CD4-positive, alpha-beta T cell treated with Interleukin-21 for 1 hour (primary cell): ENCODE measurements at regions not wholly inside any gene's neighbourhood (a gene's known extent, or its start where the extent isn't known, plus 50 kb on each side); places are given as distances from the start of the nearest gene placed in this dataset.
"Not testable (repeated sequence)": the region's sequence is repeated elsewhere in the genome, so short reads cannot be mapped to it uniquely, and the experiment has no call there.

Experiments used
- DNase-seq: peaks from one replicate; pipeline ENCODE4 v3.0.0-alpha.2; 2020

DNA sequence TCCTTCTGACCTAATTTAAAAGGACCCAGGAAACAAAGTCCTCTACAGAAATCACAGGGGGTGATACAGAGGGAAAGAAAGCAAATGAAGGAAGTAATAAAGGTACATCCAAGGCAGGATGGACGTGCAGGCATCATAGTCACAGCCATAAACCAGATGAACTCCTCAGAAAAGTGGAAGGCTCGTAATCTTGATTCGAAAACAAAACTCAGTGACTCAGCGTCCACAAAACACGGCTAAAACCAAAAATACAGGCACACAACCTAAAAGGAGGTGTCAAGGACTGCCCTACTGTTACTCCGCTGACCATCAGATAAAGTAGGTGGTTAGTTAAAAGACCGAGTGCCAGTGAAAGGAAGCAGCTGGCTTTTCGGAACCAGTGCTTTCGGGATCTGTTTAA is 81.5 kb downstream of the TRIM69 start:
- not testable (repeated sequence) for DNase-seq

DNA sequence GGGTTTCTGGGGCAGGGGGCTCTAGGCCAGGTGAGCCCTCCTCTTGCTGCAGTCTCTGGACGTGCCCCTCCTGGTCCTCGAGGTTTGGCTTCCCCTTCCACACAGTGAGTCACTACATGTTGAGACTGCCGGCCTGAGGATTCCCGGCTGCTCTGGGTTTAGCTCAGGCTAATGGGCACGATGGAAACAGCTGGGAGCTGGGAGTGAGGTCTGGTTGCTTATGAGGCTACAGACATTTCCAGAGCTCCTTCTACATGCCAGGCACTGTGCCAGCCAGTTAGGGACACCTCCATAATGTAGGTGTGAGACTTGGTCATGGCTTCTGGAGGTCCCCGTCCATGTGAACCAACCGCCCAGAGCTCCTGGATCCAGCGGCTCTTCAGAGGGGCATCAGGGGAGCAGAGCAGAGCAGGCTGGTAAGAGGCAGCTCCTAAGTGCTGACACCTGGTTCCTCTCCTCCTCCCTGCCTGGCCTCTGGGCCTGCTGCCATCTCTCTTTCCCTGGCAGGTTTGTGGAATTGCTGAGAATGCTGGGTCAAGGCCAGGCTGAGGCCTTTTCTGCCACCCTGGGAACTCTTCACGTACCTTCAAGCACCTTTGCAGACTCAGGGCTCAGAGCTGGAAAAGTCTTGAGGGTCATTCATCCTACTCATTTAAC is 83.1 kb downstream of the TRIM69 start:
- DNase-seq: not testable (repeated sequence)

DNA sequence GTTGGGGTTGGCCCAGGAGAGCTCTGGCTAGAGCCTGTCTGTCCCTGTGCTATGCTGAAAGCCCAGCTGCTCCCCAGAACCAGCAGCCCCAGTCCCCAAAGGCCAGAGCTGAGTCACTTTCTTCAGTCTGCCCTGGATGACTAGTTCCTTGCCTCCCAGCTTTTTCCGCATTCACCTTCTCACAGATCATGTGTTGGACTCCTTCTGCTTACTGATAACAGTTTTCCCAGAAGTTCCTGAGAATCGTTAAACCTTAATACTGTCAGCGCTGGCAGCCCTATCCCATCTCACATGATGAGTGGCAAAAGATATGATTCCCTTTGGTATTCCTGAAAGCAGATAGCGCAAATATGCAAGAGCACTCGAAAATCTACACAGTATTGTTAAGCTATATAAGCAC is 84.2 kb downstream of the TRIM69 start:
- DNase-seq: not testable (repeated sequence)

GRCh38 chr15:44820967-44821366 is 84.6 kb downstream of the TRIM69 start:
- not testable (repeated sequence) for DNase-seq

- not testable (repeated sequence) for DNase-seq
These were observed 88.2 kb downstream of the TRIM69 start for GRCh38 chr15:44824277-44825145.

DNA sequence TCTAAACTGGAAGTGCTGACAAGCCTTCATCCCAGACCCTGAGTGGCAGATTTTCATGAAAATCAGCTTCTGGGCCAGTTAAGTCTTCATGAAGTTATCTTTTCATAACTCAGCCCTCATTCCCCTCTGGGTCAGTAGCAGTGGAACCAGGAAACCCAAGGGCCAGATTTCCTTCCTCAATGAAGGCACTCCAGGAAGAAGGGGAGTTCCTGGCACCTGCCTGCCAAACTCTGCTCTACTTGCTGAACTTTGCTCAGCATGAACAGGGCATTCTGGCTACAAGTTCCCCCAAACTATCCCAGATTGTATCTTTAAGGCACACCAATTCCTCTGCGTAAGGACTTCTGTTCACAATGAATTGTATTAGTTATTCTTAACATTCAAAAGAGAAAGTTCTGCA is 90.3 kb downstream of the TRIM69 start:
- DNase-seq: not testable (repeated sequence)

DNA sequence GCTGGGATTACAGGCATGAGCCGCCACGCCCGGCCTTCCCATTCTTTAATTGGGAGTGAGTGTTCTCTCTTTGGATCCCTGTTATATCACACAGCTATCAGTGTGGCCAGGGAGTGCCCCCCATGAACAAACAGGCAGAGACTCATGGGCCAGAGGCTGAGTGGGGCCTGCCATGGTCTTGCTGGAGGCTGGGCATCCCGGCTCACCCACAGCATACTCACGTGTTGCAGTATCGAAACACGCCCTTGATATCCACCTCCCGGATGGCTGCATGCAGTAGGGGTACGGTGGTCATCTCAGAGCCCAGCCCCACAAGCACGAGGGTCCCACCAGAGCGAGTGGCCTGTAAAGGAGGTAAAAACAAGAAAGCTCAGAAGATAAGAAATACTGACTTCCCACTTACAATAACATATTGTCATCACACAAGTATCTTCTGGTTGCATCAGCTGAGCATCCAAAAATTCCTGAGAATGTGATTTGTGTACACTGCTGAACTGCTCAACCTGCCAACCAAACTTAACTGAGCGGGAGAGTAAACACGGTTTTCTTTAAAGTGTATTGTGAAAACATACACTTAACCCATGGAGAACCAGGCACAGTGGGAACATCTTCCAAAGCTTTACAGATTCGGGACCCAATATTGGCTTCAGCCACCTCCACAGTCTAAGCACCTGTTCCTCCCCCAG is 92.0 kb downstream of the TRIM69 start:
- DNase-seq: not testable (repeated sequence)

DNA sequence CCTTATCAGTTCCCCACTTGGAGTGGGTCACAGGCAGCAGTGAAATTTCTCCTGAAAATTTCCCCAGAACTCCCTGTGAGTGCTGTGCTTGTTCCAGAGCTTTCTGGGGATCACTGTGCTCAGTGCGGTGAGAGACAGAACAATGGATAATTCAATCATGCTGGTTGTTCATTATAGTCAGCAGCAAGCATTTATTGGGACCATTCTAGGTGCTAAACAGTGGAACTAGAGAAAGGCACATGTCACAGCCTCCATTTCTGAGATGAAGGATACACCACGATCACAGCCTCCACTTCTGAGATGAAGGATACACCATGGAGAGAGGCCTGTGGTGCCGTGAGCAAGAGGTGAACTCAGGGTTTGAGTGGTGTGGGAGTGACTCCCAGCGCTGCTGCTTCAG is 92.8 kb downstream of the TRIM69 start:
- DNase-seq: not testable (repeated sequence)

DNA sequence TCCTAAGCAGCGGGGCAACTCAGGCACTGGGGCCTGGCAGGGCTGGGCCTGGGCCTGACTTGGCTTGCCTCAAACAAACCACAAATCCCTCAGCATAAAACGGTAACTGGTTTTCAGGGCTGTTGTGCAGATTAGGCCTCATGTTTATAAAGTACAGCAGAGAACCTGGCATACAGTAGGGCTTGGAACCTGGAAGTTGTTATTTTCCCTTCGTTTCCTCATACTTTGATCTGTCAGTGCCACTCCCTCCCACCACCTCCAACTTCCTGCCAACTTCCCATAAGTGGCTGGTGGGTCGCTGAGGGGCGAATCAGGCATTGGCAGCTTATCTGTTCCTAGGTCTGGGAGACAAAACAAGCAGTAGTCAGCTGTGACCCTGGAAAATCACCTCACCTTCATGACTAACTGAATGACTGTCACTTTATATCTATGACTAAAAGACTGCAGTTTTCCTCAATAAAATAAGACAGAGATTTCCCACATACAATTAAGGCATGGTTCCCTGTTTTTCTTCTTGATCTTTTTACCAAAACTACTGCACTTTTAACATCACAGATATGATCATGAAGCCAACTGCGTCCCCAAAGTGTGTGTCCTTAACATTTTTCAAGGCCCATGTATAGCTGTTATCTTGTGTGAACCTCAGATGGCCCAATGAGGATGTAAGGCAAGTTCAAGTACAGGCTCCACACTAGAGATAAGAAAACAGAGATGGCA is 94.5 kb downstream of the TRIM69 start:
- DNase-seq: not testable (repeated sequence)

- DNase-seq: not testable (repeated sequence)
These were observed 95.0 kb downstream of the TRIM69 start for GRCh38 chr15:44831409-44831741.

DNA sequence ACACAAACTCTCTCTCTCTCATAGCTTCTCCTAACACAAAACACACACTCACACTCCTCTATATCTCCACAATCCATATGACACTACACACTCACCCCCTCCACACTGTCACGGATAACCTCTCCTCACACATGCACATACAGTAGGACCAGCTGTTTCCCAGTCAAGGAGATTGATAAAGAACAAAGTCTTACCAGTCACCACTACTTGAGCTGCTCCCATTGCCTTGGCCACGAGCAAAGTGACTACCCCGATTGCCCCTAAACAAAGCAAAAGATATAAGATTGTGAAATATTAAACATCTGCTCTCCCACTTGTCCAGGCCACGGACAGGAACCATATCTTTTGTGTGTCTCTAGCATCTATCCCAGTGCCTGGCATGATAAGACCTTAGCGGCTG is 95.8 kb downstream of the TRIM69 start:
- not testable (repeated sequence) for DNase-seq

DNA sequence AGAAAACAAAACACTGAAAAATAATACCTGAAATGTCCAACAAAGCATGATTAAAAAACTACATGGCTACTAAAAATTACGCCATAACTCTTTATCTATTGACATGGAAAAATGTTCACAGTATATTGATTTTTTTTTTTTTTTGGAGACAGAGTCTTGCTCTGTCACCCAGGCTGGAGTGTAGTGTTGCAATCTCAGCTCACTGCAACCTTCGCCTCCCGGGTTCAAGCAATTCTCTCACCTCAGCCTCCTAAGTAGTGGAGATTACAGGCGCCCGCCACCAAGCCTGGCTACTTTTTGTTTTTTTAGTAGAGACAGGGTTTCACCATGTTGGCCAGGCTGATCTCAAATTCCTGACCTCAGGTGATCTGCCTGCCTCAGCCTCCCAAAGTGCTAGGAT is 96.8 kb downstream of the TRIM69 start:
- not testable (repeated sequence) for DNase-seq

DNA sequence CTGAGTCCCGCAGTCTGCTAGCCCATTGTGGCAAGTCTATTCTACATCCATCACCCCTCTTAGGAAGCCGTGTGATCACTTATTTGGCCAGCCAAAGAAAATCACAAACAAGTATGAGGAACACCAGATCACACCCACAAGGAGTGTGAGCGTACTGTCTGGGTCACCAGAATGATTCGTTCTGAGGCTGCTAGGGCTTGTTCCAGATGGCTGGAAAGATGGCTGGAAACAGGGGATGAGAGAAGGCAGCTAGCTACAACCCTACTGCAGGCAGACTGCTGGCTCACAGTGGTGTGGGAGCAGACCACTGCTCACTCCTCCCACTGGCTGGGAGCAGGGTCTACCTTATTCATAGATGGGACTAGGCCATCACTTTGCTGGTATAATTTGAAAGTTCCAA is 97.4 kb downstream of the TRIM69 start:
- DNase-seq: not testable (repeated sequence)

DNA sequence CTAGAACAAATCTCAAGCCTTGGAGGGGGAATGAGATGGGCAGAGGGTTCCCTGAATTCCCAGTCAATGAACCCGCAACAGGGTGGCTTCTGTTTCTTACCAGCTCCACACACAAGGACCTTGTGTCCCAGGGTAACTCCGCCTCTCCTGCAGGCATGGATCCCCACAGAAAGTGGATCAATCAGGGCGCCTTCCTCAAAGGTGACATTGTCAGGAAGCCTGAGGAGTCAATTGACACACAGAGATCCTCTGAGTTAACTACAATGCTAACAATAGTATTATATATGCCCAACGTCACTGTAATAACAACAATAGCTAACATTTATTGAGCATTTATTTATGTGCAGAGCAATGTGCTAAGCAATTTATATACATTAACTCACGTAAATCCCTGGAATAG is 98.8 kb downstream of the TRIM69 start:
- not testable (repeated sequence) for DNase-seq

DNA sequence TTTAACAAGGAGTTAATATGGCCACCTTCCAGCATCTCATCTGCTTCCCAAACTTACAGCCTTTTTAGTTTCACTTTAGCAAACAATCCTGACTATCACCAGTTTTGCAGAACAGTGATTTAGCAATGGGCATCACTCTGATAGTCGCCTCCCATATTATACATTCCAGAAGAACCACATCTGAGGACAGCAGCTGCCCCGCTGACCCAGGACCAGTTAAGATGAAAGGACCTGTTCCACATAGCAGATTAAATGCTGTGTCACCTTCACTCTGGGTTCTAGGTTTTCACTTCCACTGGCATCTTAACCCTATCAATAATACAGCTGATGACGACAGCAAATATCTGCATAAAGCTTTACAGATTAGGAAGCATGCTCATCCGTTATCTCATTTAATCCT is 99.8 kb downstream of the TRIM69 start:
- DNase-seq: no peak

DNA sequence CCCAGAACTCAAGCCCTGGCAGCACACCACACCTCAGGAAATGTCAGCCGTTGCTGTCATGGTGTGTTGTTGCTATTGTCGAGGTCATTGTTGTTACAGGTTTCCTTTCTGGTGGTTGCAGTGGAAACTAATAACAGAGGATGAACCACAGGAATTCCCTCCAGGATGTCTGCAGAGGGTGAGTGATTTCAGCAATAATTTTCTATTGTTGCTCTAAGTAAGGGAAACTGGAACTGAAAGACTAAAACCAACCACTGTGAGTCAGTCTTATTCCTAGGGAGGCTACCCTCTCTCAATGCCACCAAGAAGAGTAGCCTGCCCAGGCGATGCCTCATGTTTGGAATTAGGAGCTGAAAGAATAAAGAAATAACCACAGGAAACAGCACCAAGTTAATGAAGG is 102.6 kb downstream of the TRIM69 start:
- not testable (repeated sequence) for DNase-seq

GRCh38 chr15:44841762-44842161 is 105.4 kb downstream of the TRIM69 start:
- DNase-seq: not testable (repeated sequence)

DNA sequence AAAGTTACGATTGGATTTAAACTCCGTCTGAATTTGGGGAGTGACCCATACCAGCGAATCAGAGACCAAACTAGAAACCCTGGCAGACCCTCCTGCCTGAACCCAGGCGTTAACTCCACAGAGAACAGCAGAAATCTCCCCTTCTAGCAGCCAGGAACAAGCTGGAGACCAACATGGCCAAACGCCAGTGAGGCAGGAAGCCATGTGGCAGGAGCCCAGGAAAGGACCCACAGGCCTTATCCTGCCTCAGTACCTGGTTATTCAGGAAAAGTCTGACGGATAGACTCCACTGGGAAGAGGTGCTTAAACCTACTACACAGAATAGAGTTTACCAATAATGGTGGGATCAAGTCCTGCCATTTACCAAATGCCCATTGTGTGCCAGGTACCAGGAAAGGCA is 106.6 kb downstream of the TRIM69 start:
- DNase-seq: not testable (repeated sequence)

- DNase-seq: not testable (repeated sequence)
These were observed 108.6 kb downstream of the TRIM69 start for GRCh38 chr15:44844936-44845335.

DNA sequence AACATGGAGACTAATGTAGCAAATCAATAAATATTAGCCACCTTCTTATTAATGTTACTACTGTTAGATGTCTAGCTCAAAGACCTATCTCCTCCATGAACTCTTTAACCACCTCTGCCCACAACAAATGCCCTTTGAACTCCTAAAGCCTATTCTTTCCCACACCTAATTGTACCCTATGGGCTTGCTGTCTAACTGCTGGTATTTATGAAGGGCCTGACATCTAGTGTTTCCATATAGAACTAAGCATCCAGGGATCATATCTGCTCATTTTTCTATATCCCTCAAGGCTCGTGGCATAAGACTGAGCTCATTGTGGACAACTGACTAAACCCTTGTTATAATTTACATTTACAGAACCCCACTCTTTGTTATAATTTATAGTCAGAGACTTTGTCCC is 109.8 kb downstream of the TRIM69 start:
- DNase-seq: not testable (repeated sequence)

- DNase-seq: not testable (repeated sequence)
These were observed 108.9 kb upstream of the TERB2 start for GRCh38 chr15:44847555-44847954.

DNA sequence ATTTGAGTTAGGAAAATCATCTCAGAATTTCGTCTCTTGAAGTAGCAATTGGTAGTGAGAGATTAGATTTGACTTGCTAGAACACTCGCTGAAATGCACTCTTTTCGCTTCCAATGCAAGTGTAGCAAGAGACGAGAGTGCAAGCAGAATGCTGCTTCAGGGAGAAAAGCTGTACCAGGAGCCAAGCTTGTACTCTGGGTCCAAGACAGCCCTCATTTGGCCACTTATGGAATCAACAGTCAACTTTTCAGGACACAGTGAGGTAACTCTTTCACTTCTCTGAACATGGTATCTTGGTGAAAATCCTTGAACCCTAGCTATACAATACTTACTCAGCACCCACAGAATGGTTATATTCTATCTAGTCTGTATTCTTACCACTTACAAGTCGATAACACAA is 107.6 kb upstream of the TERB2 start:
- not testable (repeated sequence) for DNase-seq
